Adrenal gland (tissue), 5 donors: ENCODE measurements at regions not wholly inside any gene's neighbourhood (a gene's known extent, or its start where the extent isn't known, plus 50 kb on each side); places are given as distances from the start of the nearest gene placed in this dataset.

ENCODE experiments used
- POLR2A ChIP-seq, 2 donors: fragments of 450-650 bp; IDR thresholded peaks; one replicate each; pipeline ENCODE4 v1.6.1; 2017; ENCODE audit warnings: antibody characterized with exemption in 2 of 2, mild to moderate bottlenecking in 2 of 2, moderate library complexity in 1 of 2
- TF ChIP-seq, protein P1 (sequence below), 6 experiments: fragments of 450-650 bp in 4 of 6; fragments of 200-600 bp in 2 of 6; sonication (generic) in 1 of 6; IDR thresholded peaks; 1 replicate in 5 of 6; 2 replicates in 1 of 6; pipeline versions ENCODE4 v1.5.1 to v1.8.0; 2016 to 2021; ENCODE audit warnings: antibody characterized with exemption in 6 of 6, mild to moderate bottlenecking in 2 of 6, moderate library complexity in 1 of 6
- donor health status: DM: no; HTN: no; CAD: no.

DNA sequence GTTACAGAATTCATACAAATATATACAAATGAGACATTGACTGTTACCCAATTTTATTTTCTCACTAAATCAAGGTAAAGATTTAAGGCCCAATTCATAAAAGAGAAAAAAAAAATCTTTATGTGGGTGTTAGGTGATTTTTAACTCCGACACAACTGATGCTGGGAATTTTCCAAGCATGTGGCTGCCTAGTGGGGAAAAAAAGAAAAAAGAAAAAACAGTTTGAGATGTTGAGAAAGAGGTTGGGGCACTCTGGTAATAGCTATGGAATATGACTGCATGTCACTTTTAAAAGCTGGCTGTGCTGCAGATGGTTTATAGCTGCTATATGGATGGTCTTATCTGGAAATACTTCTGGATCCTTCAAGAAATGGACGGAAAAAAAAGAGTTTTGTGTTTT is 739.9 kb upstream of the SOX9 start:
- TF ChIP-seq, protein P1, sequence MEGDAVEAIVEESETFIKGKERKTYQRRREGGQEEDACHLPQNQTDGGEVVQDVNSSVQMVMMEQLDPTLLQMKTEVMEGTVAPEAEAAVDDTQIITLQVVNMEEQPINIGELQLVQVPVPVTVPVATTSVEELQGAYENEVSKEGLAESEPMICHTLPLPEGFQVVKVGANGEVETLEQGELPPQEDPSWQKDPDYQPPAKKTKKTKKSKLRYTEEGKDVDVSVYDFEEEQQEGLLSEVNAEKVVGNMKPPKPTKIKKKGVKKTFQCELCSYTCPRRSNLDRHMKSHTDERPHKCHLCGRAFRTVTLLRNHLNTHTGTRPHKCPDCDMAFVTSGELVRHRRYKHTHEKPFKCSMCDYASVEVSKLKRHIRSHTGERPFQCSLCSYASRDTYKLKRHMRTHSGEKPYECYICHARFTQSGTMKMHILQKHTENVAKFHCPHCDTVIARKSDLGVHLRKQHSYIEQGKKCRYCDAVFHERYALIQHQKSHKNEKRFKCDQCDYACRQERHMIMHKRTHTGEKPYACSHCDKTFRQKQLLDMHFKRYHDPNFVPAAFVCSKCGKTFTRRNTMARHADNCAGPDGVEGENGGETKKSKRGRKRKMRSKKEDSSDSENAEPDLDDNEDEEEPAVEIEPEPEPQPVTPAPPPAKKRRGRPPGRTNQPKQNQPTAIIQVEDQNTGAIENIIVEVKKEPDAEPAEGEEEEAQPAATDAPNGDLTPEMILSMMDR (IDR thresholded peaks at IDR 0.05): no peak
- TF ChIP-seq POLR2A (IDR thresholded peaks at IDR 0.05): no peak
